ENCODE measurements at regions not wholly inside any gene's neighbourhood (a gene's known extent, or its start where the extent isn't known, plus 50 kb on each side); places are given as distances from the start of the nearest gene placed in this dataset.

- Histone ChIP-seq H3K4me1 (ENCODE audit: control extremely low read depth in 1 of 4, control insufficient read depth in 4 of 4, insufficient read depth in 4 of 4, low read length in 3 of 4) (peaks cover 0 to 16% (median 3%) of the 10 kb centered on the region in 4 experiments), H3K9me3 (ENCODE audit: control extremely low read depth in 1 of 5, control insufficient read depth in 4 of 5, insufficient read depth in 2 of 5, low read depth in 1 of 5, low read length in 4 of 5) (no peaks in the 10 kb centered on the region), H3K27me3 (replicated peaks in 2 of 5; ENCODE audit: control insufficient read depth in 4 of 5, insufficient read depth in 5 of 5, low read length in 4 of 5) (no peaks in the 10 kb centered on the region), H3K36me3 (ENCODE audit: control insufficient read depth in 4 of 4, insufficient read depth in 4 of 4, low read length in 3 of 4) (no peaks in the 10 kb centered on the region), H3K4me3 (ENCODE audit: control insufficient read depth in 1 of 7, extremely low read depth in 1 of 7, insufficient read depth in 4 of 7, low read depth in 2 of 7, low read length in 6 of 7) (no peak overlapping the region), H3K27ac (ENCODE audit: insufficient read depth in 1 of 2, low read depth in 1 of 2, low read length in 2 of 2, poor library complexity in 1 of 2, severe bottlenecking in 2 of 2) (no peak overlapping the region)
- ChIA-PET CTCF (interaction anchor here (0.9 to 1.3 kb wide), 2 partner anchors 54 to 78 kb away, joined by 3 read pairs; no protein-coding TSS in a partner anchor), POLR2A (interaction anchor here (0.6 kb wide), 1 partner anchor 8 kb away, joined by 3 read pairs; no protein-coding TSS in a partner anchor)
- no peak for DNase-seq
- WGBS (ENCODE audit: insufficient coverage), result 100% methylated on average over 4 of the region's 7 CpGs
These were observed 79.7 kb upstream of the SMIM23 start for GRCh38 chr5:171705830-171706468.

- H3K9me3 ChIP-seq (ENCODE audit: control extremely low read depth in 1 of 5, control insufficient read depth in 4 of 5, insufficient read depth in 2 of 5, low read depth in 1 of 5, low read length in 4 of 5), result no peaks in the 10 kb centered on the region
- ChIA-PET POLR2A (interaction anchor here (0.6 kb wide), 1 partner anchor 8 kb away, joined by 3 read pairs; no protein-coding TSS in a partner anchor), CTCF (interaction anchor here (0.9 kb wide), 1 partner anchor 79 kb away, joined by 3 read pairs; no protein-coding TSS in a partner anchor)
- no peak overlapping the region for H3K27ac ChIP-seq (ENCODE audit: insufficient read depth in 1 of 2, low read depth in 1 of 2, low read length in 2 of 2, poor library complexity in 1 of 2, severe bottlenecking in 2 of 2)
- no CpG with 5 or more reads among the region's 2 CpGs for WGBS (ENCODE audit: insufficient coverage)
- H3K36me3 ChIP-seq (ENCODE audit: control insufficient read depth in 4 of 4, insufficient read depth in 4 of 4, low read length in 3 of 4), result no peaks in the 10 kb centered on the region
- H3K4me3 ChIP-seq (ENCODE audit: control insufficient read depth in 1 of 7, extremely low read depth in 1 of 7, insufficient read depth in 4 of 7, low read depth in 2 of 7, low read length in 6 of 7), result no peak overlapping the region
- peaks cover 0 to 16% (median 3%) of the 10 kb centered on the region in 4 experiments for H3K4me1 ChIP-seq (ENCODE audit: control extremely low read depth in 1 of 4, control insufficient read depth in 4 of 4, insufficient read depth in 4 of 4, low read length in 3 of 4)
- no peaks in the 10 kb centered on the region for H3K27me3 ChIP-seq (replicated peaks in 2 of 5; ENCODE audit: control insufficient read depth in 4 of 5, insufficient read depth in 5 of 5, low read length in 4 of 5)
- DNase-seq, result peak in 2 of 3 donors; percentile 28 to 41
These were observed 78.7 kb upstream of the SMIM23 start for GRCh38 chr5:171706736-171707441.

- Histone ChIP-seq H3K36me3 (ENCODE audit: control insufficient read depth in 4 of 4, insufficient read depth in 4 of 4, low read length in 3 of 4) (no peaks in the 10 kb centered on the region), H3K9me3 (ENCODE audit: control extremely low read depth in 1 of 5, control insufficient read depth in 4 of 5, insufficient read depth in 2 of 5, low read depth in 1 of 5, low read length in 4 of 5) (no peaks in the 10 kb centered on the region), H3K27me3 (replicated peaks in 2 of 5; ENCODE audit: control insufficient read depth in 4 of 5, insufficient read depth in 5 of 5, low read length in 4 of 5) (no peaks in the 10 kb centered on the region), H3K4me1 (ENCODE audit: control extremely low read depth in 1 of 4, control insufficient read depth in 4 of 4, insufficient read depth in 4 of 4, low read length in 3 of 4) (peaks cover 0 to 16% (median 3%) of the 10 kb centered on the region in 4 experiments), H3K27ac (ENCODE audit: insufficient read depth in 1 of 2, low read depth in 1 of 2, low read length in 2 of 2, poor library complexity in 1 of 2, severe bottlenecking in 2 of 2) (no peak overlapping the region), H3K4me3 (ENCODE audit: control insufficient read depth in 1 of 7, extremely low read depth in 1 of 7, insufficient read depth in 4 of 7, low read depth in 2 of 7, low read length in 6 of 7) (no peak overlapping the region)
- DNase-seq, result no peak
- WGBS (ENCODE audit: insufficient coverage), result 100% methylated on average over 1 of the region's 1 CpG
- CTCF ChIA-PET, result no interaction called here
- POLR2A ChIA-PET, result no interaction called here
These were observed 78.2 kb upstream of the SMIM23 start for GRCh38 chr5:171707442-171707792.

GRCh38 chr5:171709930-171710329 is 75.7 kb upstream of the SMIM23 start:
- DNase-seq, result no peak
- no peaks in the 10 kb centered on the region for H3K36me3 ChIP-seq (ENCODE audit: control insufficient read depth in 4 of 4, insufficient read depth in 4 of 4, low read length in 3 of 4)
- H3K27ac ChIP-seq (ENCODE audit: insufficient read depth in 1 of 2, low read depth in 1 of 2, low read length in 2 of 2, poor library complexity in 1 of 2, severe bottlenecking in 2 of 2), result no peak overlapping the region
- ChIA-PET POLR2A (no interaction called here), CTCF (interaction anchor here (1.2 kb wide), 1 partner anchor 12 kb away, joined by 4 read pairs; no protein-coding TSS in a partner anchor)
- no peak overlapping the region for H3K4me3 ChIP-seq (ENCODE audit: control insufficient read depth in 1 of 7, extremely low read depth in 1 of 7, insufficient read depth in 4 of 7, low read depth in 2 of 7, low read length in 6 of 7)
- no peaks in the 10 kb centered on the region for H3K27me3 ChIP-seq (replicated peaks in 2 of 5; ENCODE audit: control insufficient read depth in 4 of 5, insufficient read depth in 5 of 5, low read length in 4 of 5)
- no peaks in the 10 kb centered on the region for H3K9me3 ChIP-seq (ENCODE audit: control extremely low read depth in 1 of 5, control insufficient read depth in 4 of 5, insufficient read depth in 2 of 5, low read depth in 1 of 5, low read length in 4 of 5)
- H3K4me1 ChIP-seq (ENCODE audit: control extremely low read depth in 1 of 4, control insufficient read depth in 4 of 4, insufficient read depth in 4 of 4, low read length in 3 of 4), result peaks cover 0 to 16% (median 3%) of the 10 kb centered on the region in 4 experiments
- 100% methylated on average over 4 of the region's 5 CpGs for WGBS (ENCODE audit: insufficient coverage)

GRCh38 chr5:171710451-171711024 is 75.1 kb upstream of the SMIM23 start:
- Histone ChIP-seq H3K4me3 (ENCODE audit: control insufficient read depth in 1 of 7, extremely low read depth in 1 of 7, insufficient read depth in 4 of 7, low read depth in 2 of 7, low read length in 6 of 7) (no peak overlapping the region), H3K9me3 (ENCODE audit: control extremely low read depth in 1 of 5, control insufficient read depth in 4 of 5, insufficient read depth in 2 of 5, low read depth in 1 of 5, low read length in 4 of 5) (no peaks in the 10 kb centered on the region), H3K27ac (ENCODE audit: insufficient read depth in 1 of 2, low read depth in 1 of 2, low read length in 2 of 2, poor library complexity in 1 of 2, severe bottlenecking in 2 of 2) (no peak overlapping the region), H3K4me1 (ENCODE audit: control extremely low read depth in 1 of 4, control insufficient read depth in 4 of 4, insufficient read depth in 4 of 4, low read length in 3 of 4) (peaks cover 0 to 18% (median 3%) of the 10 kb centered on the region in 4 experiments), H3K36me3 (ENCODE audit: control insufficient read depth in 4 of 4, insufficient read depth in 4 of 4, low read length in 3 of 4) (no peaks in the 10 kb centered on the region), H3K27me3 (replicated peaks in 2 of 5; ENCODE audit: control insufficient read depth in 4 of 5, insufficient read depth in 5 of 5, low read length in 4 of 5) (no peaks in the 10 kb centered on the region)
- ChIA-PET POLR2A (interaction anchor here (0.6 kb wide), 1 partner anchor 85 kb away, joined by 3 read pairs; no protein-coding TSS in a partner anchor), CTCF (interaction anchor here (1.2 kb wide), 1 partner anchor 11 kb away, joined by 4 read pairs; no protein-coding TSS in a partner anchor)
- WGBS (ENCODE audit: insufficient coverage), result 97% methylated on average over 4 of the region's 5 CpGs
- DNase-seq, result no peak

GRCh38 chr5:171711571-171711970 is 74.0 kb upstream of the SMIM23 start:
- no peaks in the 10 kb centered on the region for H3K9me3 ChIP-seq (ENCODE audit: control extremely low read depth in 1 of 5, control insufficient read depth in 4 of 5, insufficient read depth in 2 of 5, low read depth in 1 of 5, low read length in 4 of 5)
- no peak overlapping the region for H3K4me3 ChIP-seq (ENCODE audit: control insufficient read depth in 1 of 7, extremely low read depth in 1 of 7, insufficient read depth in 4 of 7, low read depth in 2 of 7, low read length in 6 of 7)
- H3K27me3 ChIP-seq (replicated peaks in 2 of 5; ENCODE audit: control insufficient read depth in 4 of 5, insufficient read depth in 5 of 5, low read length in 4 of 5), result no peaks in the 10 kb centered on the region
- DNase-seq, result no peak
- CTCF ChIA-PET, result interaction anchor here (0.6 to 1.5 kb wide), 3 partner anchors 10 to 15 kb away, joined by 3 to 5 read pairs (median 4); no protein-coding TSS in a partner anchor
- 100% methylated on average over 5 of the region's 6 CpGs for WGBS (ENCODE audit: insufficient coverage)
- H3K4me1 ChIP-seq (ENCODE audit: control extremely low read depth in 1 of 4, control insufficient read depth in 4 of 4, insufficient read depth in 4 of 4, low read length in 3 of 4), result peaks cover 5 to 28% (median 10%) of the 10 kb centered on the region in 4 experiments
- POLR2A ChIA-PET, result no interaction called here
- H3K36me3 ChIP-seq (ENCODE audit: control insufficient read depth in 4 of 4, insufficient read depth in 4 of 4, low read length in 3 of 4), result no peaks in the 10 kb centered on the region
- no peak overlapping the region for H3K27ac ChIP-seq (ENCODE audit: insufficient read depth in 1 of 2, low read depth in 1 of 2, low read length in 2 of 2, poor library complexity in 1 of 2, severe bottlenecking in 2 of 2)
